ENCODE measurements at regions not wholly inside any gene's neighbourhood (a gene's known extent, or its start where the extent isn't known, plus 50 kb on each side); places are given as distances from the start of the nearest gene placed in this dataset.

DNA sequence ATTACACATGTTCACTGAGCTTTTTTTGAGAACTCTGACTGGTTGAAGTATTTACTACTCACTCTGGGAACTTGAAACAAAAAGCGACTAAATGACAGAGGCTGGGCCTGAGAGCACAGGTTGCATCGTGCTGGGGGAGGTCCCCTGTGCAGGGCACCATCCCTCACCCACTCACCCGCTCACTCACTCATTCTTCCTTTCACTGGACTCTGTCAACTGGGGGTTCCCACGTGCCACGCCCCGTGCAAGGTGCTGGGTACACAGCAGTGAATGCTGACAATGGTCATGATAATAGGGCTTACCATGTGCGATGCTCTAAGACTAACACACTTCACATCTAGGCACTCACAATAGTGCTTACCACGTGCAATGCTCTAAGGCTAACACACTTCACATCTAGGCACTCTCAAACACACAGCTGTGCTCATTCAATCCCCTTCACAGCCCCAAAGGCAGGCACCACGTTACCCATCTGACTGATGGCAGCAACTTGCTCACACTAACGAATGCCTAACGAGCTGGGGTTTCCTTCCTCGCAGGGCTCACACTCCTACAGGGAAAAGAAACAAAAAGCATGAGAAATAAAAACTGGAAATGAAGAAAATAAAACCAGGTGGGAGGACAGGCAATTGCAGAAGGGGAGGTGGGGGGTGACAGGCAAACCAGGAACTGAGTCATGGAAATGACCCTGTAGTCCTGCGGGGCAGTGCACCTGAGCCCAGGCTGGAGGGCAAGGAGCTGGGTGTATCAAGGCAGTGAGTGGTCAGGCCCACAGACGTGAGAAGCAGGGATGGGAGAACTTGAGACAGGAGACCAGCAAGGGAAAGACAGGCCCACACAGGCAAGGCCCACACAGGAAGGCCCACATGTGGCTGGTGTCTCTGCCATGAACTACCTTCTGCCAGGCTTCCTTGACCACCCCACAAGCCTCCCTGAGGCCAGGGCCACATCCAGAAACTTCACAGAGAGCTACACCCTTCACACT lies 147.0 kb upstream of the FAM20C start:
- Mint-ChIP-seq H3K27ac (no peak overlapping the region), H3K36me3 (ENCODE audit: low read depth) (no peaks in the 10 kb centered on the region; the same call in 2 of the 3 replicates), H3K4me1 (peaks cover 5% of the 10 kb centered on the region; the same call in 1 of the 3 replicates), H3K27me3 (ENCODE audit: insufficient read depth, low read depth, poor library complexity) (peaks cover 3% of the 10 kb centered on the region), H3K4me3 (no peak overlapping the region), H3K9me3 (no peaks in the 10 kb centered on the region)
- Histone ChIP-seq H3K4me2 (no peak overlapping the region), H3F3A (replicated peaks; ENCODE audit: low read depth) (no peaks in the 10 kb centered on the region), H3K4me3 (no peak overlapping the region), H3K9me2 (ENCODE audit: insufficient read depth) (no peaks in the 10 kb centered on the region), H3K27ac (ENCODE audit: low read depth) (no peak overlapping the region), H3K27me3 (ENCODE audit: insufficient read depth) (no peaks in the 10 kb centered on the region), H4K20me1 (replicated peaks; ENCODE audit: insufficient read depth) (no peaks in the 10 kb centered on the region), H3K79me2 (replicated peaks; ENCODE audit: insufficient read depth) (no peaks in the 10 kb centered on the region), H3K4me1 (ENCODE audit: insufficient read depth) (no peaks in the 10 kb centered on the region), H3K36me3 (ENCODE audit: insufficient read depth) (no peaks in the 10 kb centered on the region), H2AFZ (no peak overlapping the region)
- TF ChIP-seq, protein P1, sequence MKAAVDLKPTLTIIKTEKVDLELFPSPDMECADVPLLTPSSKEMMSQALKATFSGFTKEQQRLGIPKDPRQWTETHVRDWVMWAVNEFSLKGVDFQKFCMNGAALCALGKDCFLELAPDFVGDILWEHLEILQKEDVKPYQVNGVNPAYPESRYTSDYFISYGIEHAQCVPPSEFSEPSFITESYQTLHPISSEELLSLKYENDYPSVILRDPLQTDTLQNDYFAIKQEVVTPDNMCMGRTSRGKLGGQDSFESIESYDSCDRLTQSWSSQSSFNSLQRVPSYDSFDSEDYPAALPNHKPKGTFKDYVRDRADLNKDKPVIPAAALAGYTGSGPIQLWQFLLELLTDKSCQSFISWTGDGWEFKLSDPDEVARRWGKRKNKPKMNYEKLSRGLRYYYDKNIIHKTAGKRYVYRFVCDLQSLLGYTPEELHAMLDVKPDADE (IDR thresholded peaks at IDR 0.05), result no peak
- TF ChIP-seq ZNF331 (CRISPR knock-in tag; IDR thresholded peaks at IDR 0.05; ENCODE audit: low read depth) (no peak), NANOG (IDR thresholded peaks at IDR 0.05; ENCODE audit: borderline replicate concordance) (no peak)
- TF ChIP-seq, protein P2, sequence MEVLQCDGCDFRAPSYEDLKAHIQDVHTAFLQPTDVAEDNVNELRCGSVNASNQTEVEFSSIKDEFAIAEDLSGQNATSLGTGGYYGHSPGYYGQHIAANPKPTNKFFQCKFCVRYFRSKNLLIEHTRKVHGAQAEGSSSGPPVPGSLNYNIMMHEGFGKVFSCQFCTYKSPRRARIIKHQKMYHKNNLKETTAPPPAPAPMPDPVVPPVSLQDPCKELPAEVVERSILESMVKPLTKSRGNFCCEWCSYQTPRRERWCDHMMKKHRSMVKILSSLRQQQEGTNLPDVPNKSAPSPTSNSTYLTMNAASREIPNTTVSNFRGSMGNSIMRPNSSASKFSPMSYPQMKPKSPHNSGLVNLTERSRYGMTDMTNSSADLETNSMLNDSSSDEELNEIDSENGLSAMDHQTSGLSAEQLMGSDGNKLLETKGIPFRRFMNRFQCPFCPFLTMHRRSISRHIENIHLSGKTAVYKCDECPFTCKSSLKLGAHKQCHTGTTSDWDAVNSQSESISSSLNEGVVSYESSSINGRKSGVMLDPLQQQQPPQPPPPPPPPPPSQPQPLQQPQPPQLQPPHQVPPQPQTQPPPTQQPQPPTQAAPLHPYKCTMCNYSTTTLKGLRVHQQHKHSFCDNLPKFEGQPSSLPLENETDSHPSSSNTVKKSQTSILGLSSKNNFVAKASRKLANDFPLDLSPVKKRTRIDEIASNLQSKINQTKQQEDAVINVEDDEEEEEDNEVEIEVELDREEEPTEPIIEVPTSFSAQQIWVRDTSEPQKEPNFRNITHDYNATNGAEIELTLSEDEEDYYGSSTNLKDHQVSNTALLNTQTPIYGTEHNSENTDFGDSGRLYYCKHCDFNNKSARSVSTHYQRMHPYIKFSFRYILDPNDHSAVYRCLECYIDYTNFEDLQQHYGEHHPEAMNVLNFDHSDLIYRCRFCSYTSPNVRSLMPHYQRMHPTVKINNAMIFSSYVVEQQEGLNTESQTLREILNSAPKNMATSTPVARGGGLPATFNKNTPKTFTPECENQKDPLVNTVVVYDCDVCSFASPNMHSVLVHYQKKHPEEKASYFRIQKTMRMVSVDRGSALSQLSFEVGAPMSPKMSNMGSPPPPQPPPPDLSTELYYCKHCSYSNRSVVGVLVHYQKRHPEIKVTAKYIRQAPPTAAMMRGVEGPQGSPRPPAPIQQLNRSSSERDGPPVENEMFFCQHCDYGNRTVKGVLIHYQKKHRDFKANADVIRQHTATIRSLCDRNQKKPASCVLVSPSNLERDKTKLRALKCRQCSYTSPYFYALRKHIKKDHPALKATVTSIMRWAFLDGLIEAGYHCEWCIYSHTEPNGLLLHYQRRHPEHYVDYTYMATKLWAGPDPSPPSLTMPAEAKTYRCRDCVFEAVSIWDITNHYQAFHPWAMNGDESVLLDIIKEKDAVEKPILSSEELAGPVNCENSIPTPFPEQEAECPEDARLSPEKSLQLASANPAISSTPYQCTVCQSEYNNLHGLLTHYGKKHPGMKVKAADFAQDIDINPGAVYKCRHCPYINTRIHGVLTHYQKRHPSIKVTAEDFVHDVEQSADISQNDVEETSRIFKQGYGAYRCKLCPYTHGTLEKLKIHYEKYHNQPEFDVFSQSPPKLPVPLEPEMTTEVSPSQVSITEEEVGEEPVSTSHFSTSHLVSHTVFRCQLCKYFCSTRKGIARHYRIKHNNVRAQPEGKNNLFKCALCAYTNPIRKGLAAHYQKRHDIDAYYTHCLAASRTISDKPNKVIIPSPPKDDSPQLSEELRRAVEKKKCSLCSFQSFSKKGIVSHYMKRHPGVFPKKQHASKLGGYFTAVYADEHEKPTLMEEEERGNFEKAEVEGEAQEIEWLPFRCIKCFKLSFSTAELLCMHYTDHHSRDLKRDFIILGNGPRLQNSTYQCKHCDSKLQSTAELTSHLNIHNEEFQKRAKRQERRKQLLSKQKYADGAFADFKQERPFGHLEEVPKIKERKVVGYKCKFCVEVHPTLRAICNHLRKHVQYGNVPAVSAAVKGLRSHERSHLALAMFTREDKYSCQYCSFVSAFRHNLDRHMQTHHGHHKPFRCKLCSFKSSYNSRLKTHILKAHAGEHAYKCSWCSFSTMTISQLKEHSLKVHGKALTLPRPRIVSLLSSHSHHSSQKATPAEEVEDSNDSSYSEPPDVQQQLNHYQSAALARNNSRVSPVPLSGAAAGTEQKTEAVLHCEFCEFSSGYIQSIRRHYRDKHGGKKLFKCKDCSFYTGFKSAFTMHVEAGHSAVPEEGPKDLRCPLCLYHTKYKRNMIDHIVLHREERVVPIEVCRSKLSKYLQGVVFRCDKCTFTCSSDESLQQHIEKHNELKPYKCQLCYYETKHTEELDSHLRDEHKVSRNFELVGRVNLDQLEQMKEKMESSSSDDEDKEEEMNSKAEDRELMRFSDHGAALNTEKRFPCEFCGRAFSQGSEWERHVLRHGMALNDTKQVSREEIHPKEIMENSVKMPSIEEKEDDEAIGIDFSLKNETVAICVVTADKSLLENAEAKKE (CRISPR knock-in tag; IDR thresholded peaks at IDR 0.05), result no peak
- DNase-seq (ENCODE audit: low spot score) (no peak), ATAC-seq (no peak)

Measured in GM23338 (cell line).